ENCODE measurements at regions not wholly inside any gene's neighbourhood (a gene's known extent, or its start where the extent isn't known, plus 50 kb on each side); places are given as distances from the start of the nearest gene placed in this dataset.
"Not testable (repeated sequence)": the region's sequence is repeated elsewhere in the genome, so short reads cannot be mapped to it uniquely, and the experiment has no call there.

DNA sequence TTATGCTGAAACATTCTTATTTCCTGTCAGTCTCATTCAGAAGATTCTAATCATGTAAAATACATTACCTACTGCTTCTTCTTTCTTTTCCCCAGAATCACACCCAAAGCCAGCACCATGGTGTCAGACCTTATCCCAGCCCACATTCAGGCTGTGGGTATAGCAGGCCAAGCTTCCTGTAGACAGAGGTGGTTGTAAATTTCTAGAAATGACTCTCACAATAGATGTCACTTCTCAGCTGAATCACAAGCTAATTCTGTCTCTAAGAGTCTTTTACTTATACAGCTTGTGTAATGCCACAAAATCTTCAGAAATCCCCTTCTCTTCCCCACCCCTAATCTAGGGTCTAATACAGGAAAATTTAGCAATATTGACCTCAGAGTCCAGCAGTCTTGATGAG is 239.6 kb downstream of the PARM1 start:
- no peak overlapping the region for H3K4me3 ChIP-seq (ENCODE audit: control insufficient read depth, low read depth, low read length)
- no peak for DNase-seq (ENCODE audit: low read depth)
- TF ChIP-seq CTCF (conservative IDR thresholded peaks at IDR 0.05; ENCODE audit: control insufficient read depth, insufficient read depth, low read depth, low read length) = no peak

DNA sequence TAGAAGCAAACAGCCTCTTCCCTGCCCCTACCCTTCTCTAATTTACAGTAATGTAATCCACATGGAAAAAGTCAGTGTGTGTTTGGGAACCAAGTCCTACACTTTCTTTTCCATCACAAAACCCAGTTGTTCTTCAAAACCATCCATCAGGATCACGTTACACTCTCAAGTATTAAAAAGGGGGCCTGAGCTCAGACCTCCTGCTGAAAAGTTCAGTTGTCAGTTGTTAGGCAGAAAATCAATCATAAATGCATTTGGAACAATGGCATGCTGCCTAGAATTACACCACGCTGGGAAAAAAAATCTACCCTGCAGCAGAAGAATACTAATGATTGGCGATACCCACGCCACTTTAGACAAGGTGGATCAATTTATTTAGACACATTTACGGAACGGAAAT is 236.5 kb downstream of the PARM1 start:
- TF ChIP-seq CTCF (conservative IDR thresholded peaks at IDR 0.05; ENCODE audit: control insufficient read depth, insufficient read depth, low read depth, low read length) = no peak
- no peak for DNase-seq (ENCODE audit: low read depth)
- H3K4me3 ChIP-seq (ENCODE audit: control insufficient read depth, low read depth, low read length) = no peak overlapping the region

DNA sequence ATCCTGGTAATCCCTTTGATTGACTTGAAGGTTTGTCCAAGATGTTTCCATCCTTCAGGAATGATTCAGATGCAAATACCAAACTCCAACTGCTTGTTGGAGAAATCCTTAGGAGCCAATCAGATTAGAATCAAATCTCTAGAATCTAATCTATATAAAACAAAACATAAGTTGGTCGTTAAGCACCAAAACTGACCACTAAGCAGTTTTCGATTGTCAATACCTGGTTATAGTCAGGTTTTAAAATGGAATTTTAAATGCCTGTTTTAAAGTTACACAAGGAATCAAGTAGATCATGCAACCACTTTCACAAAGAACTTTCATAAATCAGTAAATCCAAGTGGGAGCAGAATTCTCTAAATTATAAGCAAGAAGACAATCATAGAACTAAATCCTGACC is 236.1 kb downstream of the PARM1 start:
- TF ChIP-seq CTCF (conservative IDR thresholded peaks at IDR 0.05; ENCODE audit: control insufficient read depth, insufficient read depth, low read depth, low read length) = no peak

GRCh38 chr4:75168548-75168947 is 235.6 kb downstream of the PARM1 start:
- TF ChIP-seq CTCF (conservative IDR thresholded peaks at IDR 0.05; ENCODE audit: control insufficient read depth, insufficient read depth, low read depth, low read length) = no peak
- H3K4me3 ChIP-seq (ENCODE audit: control insufficient read depth, low read depth, low read length) = no peak overlapping the region
- DNase-seq (ENCODE audit: low read depth) = no peak

More for the DNA sequence above, 236.1 kb downstream of the PARM1 start:
- no peak for DNase-seq (ENCODE audit: low read depth)
- H3K4me3 ChIP-seq (ENCODE audit: control insufficient read depth, low read depth, low read length) = no peak overlapping the region

DNA sequence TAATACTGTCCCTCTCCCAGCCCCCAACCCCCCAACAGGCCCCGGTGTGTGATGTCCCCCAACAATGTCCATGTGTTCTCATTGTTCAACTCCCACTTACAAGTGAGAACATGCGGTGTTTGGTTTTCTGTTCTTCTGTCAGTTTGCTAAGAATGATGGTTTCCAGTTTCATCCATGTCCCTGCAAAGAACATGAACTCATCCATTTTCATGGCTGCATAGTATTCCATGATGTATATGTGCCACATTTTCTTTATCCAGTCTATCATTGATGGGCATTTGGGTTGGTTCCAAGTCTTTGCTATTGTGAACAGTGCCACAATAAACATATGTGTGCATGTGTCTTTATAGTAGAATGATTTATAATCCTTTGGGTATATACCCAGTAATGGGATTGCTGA is 232.2 kb downstream of the PARM1 start:
- not testable (repeated sequence) for H3K4me3 ChIP-seq (ENCODE audit: control insufficient read depth, low read depth, low read length); DNase-seq (ENCODE audit: low read depth)

DNA sequence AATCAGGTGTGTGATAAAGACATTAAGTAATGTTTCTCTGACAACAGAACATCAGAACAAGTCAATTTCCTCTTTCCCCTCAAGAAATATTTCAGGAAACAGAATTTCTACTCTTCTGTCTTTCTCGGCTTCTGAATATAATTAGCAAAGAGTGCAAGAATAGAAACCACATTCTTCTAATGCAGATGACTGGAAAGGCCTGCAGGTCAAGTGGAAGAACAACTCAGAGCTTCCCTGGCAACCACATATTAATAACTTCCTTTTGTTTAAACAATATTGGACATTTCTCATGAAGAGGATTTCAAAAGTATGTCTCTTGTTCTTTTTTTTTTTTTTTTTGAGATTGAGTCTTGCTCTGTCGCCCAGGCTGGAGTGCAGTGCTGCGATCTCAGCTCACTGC is 225.5 kb downstream of the PARM1 start:
- H3K4me3 ChIP-seq (ENCODE audit: control insufficient read depth, low read depth, low read length) = no peak overlapping the region
- no peak for DNase-seq (ENCODE audit: low read depth)
- no peak for TF ChIP-seq CTCF (conservative IDR thresholded peaks at IDR 0.05; ENCODE audit: control insufficient read depth, insufficient read depth, low read depth, low read length)

DNA sequence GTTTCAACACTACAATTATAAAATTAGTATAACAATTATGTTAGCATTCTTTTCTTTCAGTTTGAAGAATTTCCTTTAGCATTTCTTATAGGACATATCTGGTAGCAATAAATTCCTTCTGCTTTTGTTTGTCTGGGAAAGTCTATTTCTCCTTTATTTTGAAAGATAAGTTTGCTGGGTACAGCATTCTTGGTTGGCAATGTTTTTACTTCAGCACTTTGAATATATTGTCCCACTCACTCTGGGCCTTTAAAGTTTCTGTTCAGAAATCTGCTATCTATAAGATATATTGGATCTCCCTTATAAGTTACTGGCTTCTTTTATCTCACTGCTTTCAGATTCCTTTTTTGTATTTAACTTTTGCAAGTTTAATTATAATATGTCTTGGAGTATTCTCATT is 222.1 kb downstream of the PARM1 start:
- no peak for DNase-seq (ENCODE audit: low read depth)
- TF ChIP-seq CTCF (conservative IDR thresholded peaks at IDR 0.05; ENCODE audit: control insufficient read depth, insufficient read depth, low read depth, low read length) = no peak
- no peak overlapping the region for H3K4me3 ChIP-seq (ENCODE audit: control insufficient read depth, low read depth, low read length)

Measured in fibroblast of mammary gland (primary cell).